Mammary epithelial cell (primary cell): ENCODE measurements at regions not wholly inside any gene's neighbourhood (a gene's known extent, or its start where the extent isn't known, plus 50 kb on each side); places are given as distances from the start of the nearest gene placed in this dataset.

Experiments
- CTCF ChIP-seq, 2 donors: IDR thresholded peaks in 1 of 2; conservative IDR thresholded peaks in 1 of 2; 2 replicates each; pipeline ENCODE4 v1.5.1; 2011 to 2012; ENCODE audit warnings: inconsistent platforms in 2 of 2, low read length in 2 of 2, mild to moderate bottlenecking in 2 of 2, control low read depth in 1 of 2, low read depth in 1 of 2; ENCODE audit not compliant: insufficient read depth in 1 of 2; ENCODE audit errors: extremely low read depth in 1 of 2
- EZH2 ChIP-seq: IDR thresholded peaks from 2 replicates; pipeline ENCODE4 v1.6.1; 2012; ENCODE audit warnings: low read length, inconsistent platforms, borderline replicate concordance

GRCh38 chr5:75952963-75953362, 130.2 kb upstream of the SV2C start:
- TF ChIP-seq CTCF (conservative IDR thresholded peaks at IDR 0.05 in 1 of 2, IDR thresholded peaks at IDR 0.05 in 1 of 2; ENCODE audit: extremely low read depth in 1 of 2, insufficient read depth in 1 of 2, low read depth in 1 of 2, low read length in 2 of 2), result no peak
- no peak for TF ChIP-seq EZH2
